PFSK-1 (cell line): ENCODE measurements at regions not wholly inside any gene's neighbourhood (a gene's known extent, or its start where the extent isn't known, plus 50 kb on each side); places are given as distances from the start of the nearest gene placed in this dataset.

Experiments
- FOXP2 ChIP-seq: optimal IDR thresholded peaks from 2 replicates; pipeline ENCODE3; 2011; ENCODE audit warnings: borderline replicate concordance, control low read depth, inconsistent platforms; ENCODE audit not compliant: insufficient read depth; ENCODE audit errors: extremely low read length, extremely low read depth
- POLR2AphosphoS5 ChIP-seq: IDR thresholded peaks from 2 replicates; pipeline ENCODE4 v1.6.1; 2012; ENCODE audit warnings: low read depth, mild to moderate bottlenecking, control low read depth, low read length, moderate library complexity
- REST ChIP-seq, 2 experiments: IDR thresholded peaks; 2 replicates each; pipeline versions ENCODE4 v1.6.1 to v1.8.0; 2011 to 2012; ENCODE audit warnings: low read depth in 2 of 2, low read length in 2 of 2, control low read depth in 1 of 2, inconsistent platforms in 1 of 2, mild to moderate bottlenecking in 1 of 2, moderate library complexity in 1 of 2; ENCODE audit not compliant: insufficient read depth in 1 of 2
- SIN3A ChIP-seq: IDR thresholded peaks from 2 replicates; pipeline ENCODE4 v1.6.1; 2012; ENCODE audit warnings: mild to moderate bottlenecking, low read length, moderate library complexity, borderline replicate concordance; ENCODE audit not compliant: insufficient read depth
- TAF1 ChIP-seq: IDR thresholded peaks from 2 replicates; pipeline ENCODE4 v1.6.1; 2012; ENCODE audit warnings: low read length, control low read depth, borderline replicate concordance; ENCODE audit not compliant: insufficient read depth

GRCh38 chr20:7458459-7458858 lies 481.8 kb downstream of the HAO1 start:
- TF ChIP-seq SIN3A, result no peak

- TF ChIP-seq REST (IDR thresholded peaks at IDR 0.05; ENCODE audit: insufficient read depth in 1 of 2, low read depth in 2 of 2, low read length in 2 of 2), result no peak; a peak in 1 of 4 replicates
- TF ChIP-seq POLR2AphosphoS5, result no peak
- no peak for TF ChIP-seq SIN3A
- no peak for TF ChIP-seq FOXP2
- no peak for TF ChIP-seq TAF1
These were observed 481.2 kb downstream of the HAO1 start for GRCh38 chr20:7459083-7459482.

GRCh38 chr20:7463290-7463689 lies 477.0 kb downstream of the HAO1 start:
- TF ChIP-seq TAF1, result no peak
- no peak for TF ChIP-seq POLR2AphosphoS5
- no peak for TF ChIP-seq FOXP2
- no peak for TF ChIP-seq SIN3A
- TF ChIP-seq REST (IDR thresholded peaks at IDR 0.05; ENCODE audit: insufficient read depth in 1 of 2, low read depth in 2 of 2, low read length in 2 of 2), result no peak

GRCh38 chr20:7470912-7471311 lies 469.3 kb downstream of the HAO1 start:
- no peak for TF ChIP-seq TAF1
- TF ChIP-seq FOXP2, result no peak
- no peak for TF ChIP-seq POLR2AphosphoS5
- TF ChIP-seq SIN3A, result no peak
- no peak for TF ChIP-seq REST (IDR thresholded peaks at IDR 0.05; ENCODE audit: insufficient read depth in 1 of 2, low read depth in 2 of 2, low read length in 2 of 2)

DNA sequence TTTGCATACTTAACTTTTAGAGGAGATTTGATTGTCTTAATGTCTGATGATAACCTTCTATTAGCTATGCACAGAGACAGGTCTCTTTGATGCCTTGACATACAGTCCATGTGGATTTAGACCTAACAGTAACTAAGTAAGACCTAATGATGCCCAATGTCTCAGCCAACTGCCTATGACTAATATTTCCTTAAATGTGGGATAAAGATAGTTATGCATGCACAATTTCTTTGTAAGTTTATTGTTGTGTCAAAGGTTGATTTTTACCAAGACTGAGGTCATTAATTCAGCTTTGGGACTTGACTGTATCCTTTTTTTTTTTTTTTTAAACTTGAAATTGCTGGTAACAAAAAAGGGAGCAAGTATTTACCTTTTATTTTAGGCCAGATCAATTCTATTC lies 450.0 kb downstream of the HAO1 start:
- TF ChIP-seq REST (IDR thresholded peaks at IDR 0.05; ENCODE audit: insufficient read depth in 1 of 2, low read depth in 2 of 2, low read length in 2 of 2) (no peak), SIN3A (no peak), TAF1 (no peak)

GRCh38 chr20:7492257-7492656 lies 448.0 kb downstream of the HAO1 start:
- TF ChIP-seq SIN3A (no peak), POLR2AphosphoS5 (no peak), REST (IDR thresholded peaks at IDR 0.05; ENCODE audit: insufficient read depth in 1 of 2, low read depth in 2 of 2, low read length in 2 of 2) (no peak), FOXP2 (no peak), TAF1 (no peak)
